GM23338 (cell line): ENCODE measurements at regions not wholly inside any gene's neighbourhood (a gene's known extent, or its start where the extent isn't known, plus 50 kb on each side); places are given as distances from the start of the nearest gene placed in this dataset.

ENCODE experiments used
- ATAC-seq: fragments of 200-7000 bp; cut with Tn5 transposase; 3 replicates; pipeline ENCODE4 v1.9.1; 2020
- DNase-seq: peaks from one replicate; pipeline ENCODE4 v3.0.0-alpha.2; 2015; ENCODE audit warnings: low spot score
- H2AFZ ChIP-seq: fragments of 200-600 bp; sonication (generic); 2 replicates; pipeline ENCODE4 v1.8.0; 2016; ENCODE audit warnings: antibody characterized with exemption, mild to moderate bottlenecking, moderate library complexity
- H3F3A ChIP-seq: fragments of 200-600 bp; sonication (generic); replicated peaks from 2 replicates; pipeline ENCODE4 v1.8.0; 2017; ENCODE audit warnings: antibody characterized with exemption, mixed run types, low read depth
- H3K27ac ChIP-seq: fragments of 200-600 bp; sonication (generic); 2 replicates; pipeline ENCODE4 v1.6.1; 2016; ENCODE audit warnings: low read depth
- H3K27me3 ChIP-seq: fragments of 200-600 bp; sonication (generic); 2 replicates; pipeline ENCODE4 v1.8.0; 2016; ENCODE audit warnings: mild to moderate bottlenecking, mixed run types, moderate library complexity; ENCODE audit not compliant: insufficient read depth
- H3K36me3 ChIP-seq: fragments of 200-600 bp; sonication (generic); 2 replicates; pipeline ENCODE4 v1.8.0; 2016; ENCODE audit warnings: mild to moderate bottlenecking; ENCODE audit not compliant: insufficient read depth
- H3K4me1 ChIP-seq: fragments of 200-600 bp; sonication (generic); 2 replicates; pipeline ENCODE4 v1.8.0; 2016; ENCODE audit warnings: mild to moderate bottlenecking, moderate library complexity; ENCODE audit not compliant: insufficient read depth
- H3K4me2 ChIP-seq: fragments of 200-600 bp; sonication (generic); 2 replicates; pipeline ENCODE4 v1.7.1; 2017; ENCODE audit warnings: mixed run types
- H3K4me3 ChIP-seq: fragments of 200-600 bp; sonication (generic); 2 replicates; pipeline ENCODE4 v1.6.1; 2016; ENCODE audit warnings: mixed run types
- H3K79me2 ChIP-seq: fragments of 200-600 bp; sonication (generic); replicated peaks from 2 replicates; pipeline ENCODE4 v1.8.0; 2017; ENCODE audit warnings: mild to moderate bottlenecking; ENCODE audit not compliant: insufficient read depth
- H3K9me2 ChIP-seq: fragments of 200-600 bp; sonication (generic); 2 replicates; pipeline ENCODE4 v1.8.0; 2017; ENCODE audit not compliant: insufficient read depth
- H4K20me1 ChIP-seq: fragments of 200-600 bp; sonication (generic); replicated peaks from 2 replicates; pipeline ENCODE4 v1.8.0; 2017; ENCODE audit warnings: mild to moderate bottlenecking; ENCODE audit not compliant: insufficient read depth
- H3K27ac Mint-ChIP-seq: 2 replicates; pipeline ENCODE4 v1.8.0; 2020; ENCODE audit warnings: inconsistent platforms, mild to moderate bottlenecking, moderate library complexity, mixed read lengths
- H3K27me3 Mint-ChIP-seq: 3 replicates; pipeline ENCODE4 v1.8.0; 2022; ENCODE audit warnings: low read depth, mild to moderate bottlenecking, moderate library complexity, mixed read lengths, inconsistent platforms; ENCODE audit not compliant: insufficient read depth, poor library complexity
- H3K36me3 Mint-ChIP-seq: 3 replicates; pipeline ENCODE4 v1.8.0; 2021; ENCODE audit warnings: low read depth, mild to moderate bottlenecking, inconsistent platforms, moderate library complexity, mixed read lengths
- H3K4me1 Mint-ChIP-seq: 3 replicates; pipeline ENCODE4 v1.8.0; 2020; ENCODE audit warnings: mild to moderate bottlenecking, inconsistent platforms, mixed read lengths
- H3K4me3 Mint-ChIP-seq: 3 replicates; pipeline ENCODE4 v1.8.0; 2021; ENCODE audit warnings: moderate library complexity, mild to moderate bottlenecking, inconsistent platforms, mixed read lengths
- H3K9me3 Mint-ChIP-seq: 3 replicates; pipeline ENCODE4 v1.8.0; 2020; ENCODE audit warnings: moderate library complexity, mild to moderate bottlenecking, inconsistent platforms, mixed read lengths
- CREB1 ChIP-seq: fragments of 250-450 bp; sonication (Bioruptor Pico); IDR thresholded peaks from 2 replicates; pipeline ENCODE4 v1.5.0; 2020; ENCODE audit warnings: low read depth, mild to moderate bottlenecking, moderate library complexity
- CTCF ChIP-seq, 2 experiments: fragments of 200-600 bp in 1 of 2; sonication (generic) in 1 of 2; conservative IDR thresholded peaks; 2 replicates each; pipeline versions ENCODE4 v1.5.1 to v1.6.1; 2016 to 2017; ENCODE audit warnings: antibody characterized with exemption in 2 of 2, low read depth in 2 of 2, mild to moderate bottlenecking in 2 of 2, moderate library complexity in 1 of 2
- ETS1 ChIP-seq: IDR thresholded peaks from 2 replicates; pipeline ENCODE4 v1.6.1; 2016; ENCODE audit warnings: antibody characterized with exemption
- EZH2 ChIP-seq: fragments of 200-600 bp; sonication (generic); IDR thresholded peaks from one replicate; pipeline ENCODE4 v1.8.0; 2017; ENCODE audit warnings: antibody characterized with exemption, mild to moderate bottlenecking, low read depth; ENCODE audit not compliant: unreplicated experiment
- EZH2phosphoT487 ChIP-seq: fragments of 200-600 bp; sonication (generic); IDR thresholded peaks from one replicate; pipeline ENCODE4 v1.8.1; 2018; ENCODE audit warnings: antibody characterized with exemption; ENCODE audit not compliant: unreplicated experiment
- JUNB ChIP-seq: IDR thresholded peaks from one replicate; pipeline ENCODE4 v1.6.1; 2016; ENCODE audit warnings: antibody characterized with exemption; ENCODE audit not compliant: unreplicated experiment
- NANOG ChIP-seq: IDR thresholded peaks from 2 replicates; pipeline ENCODE4 v1.6.1; 2016; ENCODE audit warnings: antibody characterized with exemption, borderline replicate concordance
- REST ChIP-seq: IDR thresholded peaks from one replicate; pipeline ENCODE4 v1.6.1; 2018; ENCODE audit warnings: antibody characterized with exemption; ENCODE audit not compliant: unreplicated experiment
- ZNF114 ChIP-seq: fragments of 250-450 bp; sonication (Bioruptor Pico); IDR thresholded peaks from 2 replicates; pipeline ENCODE4 v1.5.0; 2020; ENCODE audit warnings: mild to moderate bottlenecking, moderate library complexity
- ZNF331 ChIP-seq: fragments of 250-450 bp; sonication (Bioruptor Pico); IDR thresholded peaks from 2 replicates; pipeline ENCODE4 v1.5.0; 2020; ENCODE audit warnings: low read depth, mild to moderate bottlenecking, moderate library complexity
- ZNF462 ChIP-seq: fragments of 250-450 bp; sonication (Bioruptor Pico); IDR thresholded peaks from 2 replicates; pipeline ENCODE4 v1.5.0; 2020; ENCODE audit warnings: mild to moderate bottlenecking, moderate library complexity

- ATAC-seq (no peak), DNase-seq (no peak)
- no peaks in the 10 kb centered on the region for H3K4me1 ChIP-seq
- no peaks in the 10 kb centered on the region for H4K20me1 ChIP-seq
- peaks cover 1% of the 10 kb centered on the region for H3K27me3 Mint-ChIP-seq
- no peaks in the 10 kb centered on the region for H3K36me3 ChIP-seq
- H3K4me3 Mint-ChIP-seq: no peak overlapping the region
- no peak overlapping the region for H2AFZ ChIP-seq
- no peaks in the 10 kb centered on the region for H3K9me3 Mint-ChIP-seq
- no peaks in the 10 kb centered on the region for H3K79me2 ChIP-seq
- H3K27ac Mint-ChIP-seq: no peak overlapping the region
- no peaks in the 10 kb centered on the region for H3K36me3 Mint-ChIP-seq
- no peaks in the 10 kb centered on the region for H3F3A ChIP-seq
- no peak overlapping the region for H3K4me2 ChIP-seq
- peaks cover 7% of the 10 kb centered on the region for H3K4me1 Mint-ChIP-seq
- H3K9me2 ChIP-seq: no peaks in the 10 kb centered on the region
- no peak overlapping the region for H3K4me3 ChIP-seq
- no peak for TF ChIP-seq ZNF114 (CRISPR knock-in tag)
- TF ChIP-seq REST: no peak
- no peak for TF ChIP-seq ZNF331 (CRISPR knock-in tag)
- no peak for TF ChIP-seq CREB1 (CRISPR knock-in tag)
- TF ChIP-seq JUNB: no peak
- no peak for TF ChIP-seq ZNF462 (CRISPR knock-in tag)
- TF ChIP-seq ETS1: no peak
- TF ChIP-seq EZH2: no peak
- no peak for TF ChIP-seq NANOG
- TF ChIP-seq EZH2phosphoT487: no peak
- TF ChIP-seq CTCF (conservative IDR thresholded peaks at IDR 0.05; ENCODE audit: low read depth in 2 of 2): no peak
- no peak overlapping the region for H3K27ac ChIP-seq
- no peaks in the 10 kb centered on the region for H3K27me3 ChIP-seq
Observed at GRCh38 chr18:28786926-28787325, 610.0 kb upstream of the CDH2 start.
